SK-N-SH (cell line): ENCODE measurements at regions not wholly inside any gene's neighbourhood (a gene's known extent, or its start where the extent isn't known, plus 50 kb on each side); places are given as distances from the start of the nearest gene placed in this dataset.

Source experiments
- CTCF ChIA-PET: fragments of 300-600, 350-600 bp; formaldehyde crosslinking; extraction: SDS; loops from one replicate; lab custom pipeline; 2021; lab: Yijun Ruan, JAX
- POLR2A ChIA-PET: fragments of 350-600 bp; sonication (Branson Sonifier 250); formaldehyde crosslinking; extraction: SDS; loops from one replicate; lab custom pipeline; 2020; ENCODE audit warnings: antibody characterized with exemption, inconsistent platforms; lab: Yijun Ruan, JAX
- DNase-seq: peaks from one replicate; pipeline ENCODE4 v3.0.0; 2012
- H2AFZ ChIP-seq: fragments of 200-600 bp; sonication (generic); 2 replicates; pipeline ENCODE4 v1.8.1; 2016; ENCODE audit warnings: antibody characterized with exemption, mild to moderate bottlenecking, low read depth
- H3F3A ChIP-seq: fragments of 200-600 bp; sonication (generic); replicated peaks from 2 replicates; pipeline ENCODE3; 2016; ENCODE audit warnings: antibody characterized with exemption, mild to moderate bottlenecking; ENCODE audit not compliant: insufficient read depth
- H3K27ac ChIP-seq, 2 experiments: fragments of 200-500 bp in 1 of 2; fragments of 200-600 bp in 1 of 2; sonication (Bioruptor generic) in 1 of 2; sonication (generic), shearing (Covaris generic) in 1 of 2; 2 replicates each; pipeline versions ENCODE4 v1.5.1 to v1.6.1; 2014 to 2016; ENCODE audit warnings: low read depth in 2 of 2, inconsistent platforms in 1 of 2, low read length in 1 of 2, mild to moderate bottlenecking in 1 of 2, mixed read lengths in 1 of 2
- H3K27me3 ChIP-seq: fragments of 200-600 bp; sonication (generic), shearing (Covaris generic); 2 replicates; pipeline ENCODE4 v1.6.1; 2016; ENCODE audit warnings: mixed run types; ENCODE audit not compliant: insufficient read depth
- H3K36me3 ChIP-seq, 2 experiments: fragments of 200-500 bp in 1 of 2; fragments of 200-600 bp in 1 of 2; sonication (Bioruptor generic) in 1 of 2; sonication (generic) in 1 of 2; replicated peaks in 1 of 2; 2 replicates each; pipeline versions ENCODE3 to v1.5.1; 2014 to 2016; ENCODE audit warnings: low read length in 1 of 2, mild to moderate bottlenecking in 1 of 2; ENCODE audit not compliant: insufficient read depth in 2 of 2, control insufficient read depth in 1 of 2
- H3K4me1 ChIP-seq, 2 experiments: fragments of 200-500 bp in 1 of 2; fragments of 200-600 bp in 1 of 2; sonication (Bioruptor generic) in 1 of 2; sonication (generic), shearing (Covaris generic) in 1 of 2; 2 replicates each; pipeline versions ENCODE4 v1.5.1 to v1.6.1; 2014 to 2016; ENCODE audit warnings: low read depth in 1 of 2, low read length in 1 of 2, mixed run types in 1 of 2; ENCODE audit not compliant: insufficient read depth in 2 of 2, control insufficient read depth in 1 of 2
- H3K4me2 ChIP-seq: fragments of 200-600 bp; sonication (generic), shearing (Covaris generic); 2 replicates; pipeline ENCODE4 v1.6.1; 2017; ENCODE audit warnings: mixed run types
- H3K4me3 ChIP-seq, 2 experiments: fragments of 200-500 bp in 1 of 2; fragments of 200-600 bp in 1 of 2; sonication (Bioruptor generic) in 1 of 2; sonication (generic), shearing (Covaris generic) in 1 of 2; 2 replicates each; pipeline versions ENCODE4 v1.5.1 to v1.8.1; 2014 to 2016; ENCODE audit warnings: low read depth in 2 of 2, inconsistent platforms in 1 of 2, low read length in 1 of 2, mild to moderate bottlenecking in 1 of 2, mixed read lengths in 1 of 2, moderate library complexity in 1 of 2
- H3K79me2 ChIP-seq: fragments of 200-600 bp; sonication (generic); 2 replicates; pipeline ENCODE4 v1.8.1; 2017; ENCODE audit warnings: mild to moderate bottlenecking; ENCODE audit not compliant: insufficient read depth
- H3K9ac ChIP-seq: fragments of 200-600 bp; sonication (generic); 2 replicates; pipeline ENCODE4 v1.6.1; 2017; ENCODE audit warnings: mixed run types
- H3K9me2 ChIP-seq: fragments of 200-600 bp; sonication (generic); 2 replicates; pipeline ENCODE4 v1.6.1; 2017; ENCODE audit warnings: mixed run types
- H3K9me3 ChIP-seq: fragments of 200-600 bp; sonication (generic); 2 replicates; pipeline ENCODE4 v1.6.1; 2017; ENCODE audit warnings: mixed run types, mild to moderate bottlenecking, moderate library complexity
- H4K20me1 ChIP-seq: fragments of 200-600 bp; sonication (generic); 2 replicates; pipeline ENCODE4 v1.6.1; 2017; ENCODE audit warnings: mild to moderate bottlenecking, mixed run types; ENCODE audit not compliant: insufficient read depth
- EP300 ChIP-seq, 2 experiments: IDR thresholded peaks; 2 replicates each; pipeline versions ENCODE4 v1.4.0 to v1.6.1; 2012; ENCODE audit warnings: borderline replicate concordance in 1 of 2, low read depth in 1 of 2, low read length in 1 of 2
- FOSL2 ChIP-seq: IDR thresholded peaks from 2 replicates; pipeline ENCODE4 v1.4.0; 2012; ENCODE audit warnings: low read depth, mild to moderate bottlenecking, moderate library complexity, borderline replicate concordance
- GABPA ChIP-seq: IDR thresholded peaks from 2 replicates; pipeline ENCODE4 v1.4.0; 2012; ENCODE audit warnings: low read depth, mild to moderate bottlenecking
- GATA2 ChIP-seq: sonication (generic); formaldehyde crosslinking; IDR thresholded peaks from 2 replicates; pipeline ENCODE4 v1.5.0; 2020; ENCODE audit warnings: mild to moderate bottlenecking, missing genetic modification reagents
- IRF3 ChIP-seq: fragments of 150-350 bp; IDR thresholded peaks from 2 replicates; pipeline ENCODE4 v1.6.1; 2016; ENCODE audit warnings: mild to moderate bottlenecking, low read depth, low read length
- MXI1 ChIP-seq: IDR thresholded peaks from 2 replicates; pipeline ENCODE4 v1.6.1; 2012; ENCODE audit warnings: mild to moderate bottlenecking, low read depth, low read length, improper control_type of control experiment
- NFIC ChIP-seq: IDR thresholded peaks from 2 replicates; pipeline ENCODE4 v1.4.0; 2012; ENCODE audit warnings: borderline replicate concordance
- PBX3 ChIP-seq: IDR thresholded peaks from 2 replicates; pipeline ENCODE4; 2012
- POLR2AphosphoS5 ChIP-seq: IDR thresholded peaks from 2 replicates; pipeline ENCODE4 v1.6.1; 2012; ENCODE audit warnings: low read depth, low read length
- SMC3 ChIP-seq: IDR thresholded peaks from 2 replicates; pipeline ENCODE4 v1.6.1; 2012; ENCODE audit warnings: low read depth, low read length, improper control_type of control experiment
- TAF1 ChIP-seq: IDR thresholded peaks from 2 replicates; pipeline ENCODE4 v1.6.1; 2012; ENCODE audit warnings: low read depth, mild to moderate bottlenecking, low read length, moderate library complexity, borderline replicate concordance
- USF2 ChIP-seq: fragments of 150-350 bp; IDR thresholded peaks from 2 replicates; pipeline ENCODE4 v1.6.1; 2017; ENCODE audit warnings: antibody characterized with exemption, low read length, low read depth, borderline replicate concordance
- ZBTB33 ChIP-seq: IDR thresholded peaks from 2 replicates; pipeline ENCODE4 v1.4.0; 2012; ENCODE audit warnings: low read depth, borderline replicate concordance
- WGBS: methylation state at CpG from one replicate; pipeline ENCODE4 v1.1.6; 2017; ENCODE audit warnings: low lambda C conversion rate; 5-methylcytosine and 5-hydroxymethylcytosine counted together

GRCh38 chr4:60581919-60582536 lies 618.1 kb upstream of the ADGRL3 start:
- Histone ChIP-seq H3K4me3 (no peak overlapping the region), H3K9ac (no peak overlapping the region), H3K9me3 (no peaks in the 10 kb centered on the region), H3K27me3 (no peaks in the 10 kb centered on the region), H2AFZ (no peak overlapping the region), H3K4me1 (no peaks in the 10 kb centered on the region), H3K27ac (no peak overlapping the region), H3K9me2 (peaks cover 3% of the 10 kb centered on the region; the same call in 1 of the 2 replicates), H4K20me1 (no peaks in the 10 kb centered on the region), H3F3A (no peaks in the 10 kb centered on the region), H3K4me2 (no peak overlapping the region), H3K79me2 (no peaks in the 10 kb centered on the region), H3K36me3 (no peaks in the 10 kb centered on the region)
- ChIA-PET CTCF (no interaction called here), POLR2A (no interaction called here)
- WGBS = 14% methylated on average over 1 of the region's 1 CpG
- TF ChIP-seq FOSL2 (no peak), PBX3 (no peak), GABPA (no peak), POLR2AphosphoS5 (no peak), ZBTB33 (no peak), MXI1 (no peak), EP300 (IDR thresholded peaks at IDR 0.05; ENCODE audit: borderline replicate concordance in 1 of 2, low read depth in 1 of 2, low read length in 1 of 2) (no peak), GATA2 (CRISPR knock-in tag) (no peak), NFIC (no peak), USF2 (no peak), SMC3 (no peak), IRF3 (no peak)
- no peak for DNase-seq

GRCh38 chr4:60588556-60588955 lies 611.6 kb upstream of the ADGRL3 start:
- Histone ChIP-seq H4K20me1 (no peaks in the 10 kb centered on the region), H3F3A (no peaks in the 10 kb centered on the region), H3K4me2 (no peak overlapping the region), H3K4me1 (no peaks in the 10 kb centered on the region; a peak in 1 of 4 replicates), H3K27me3 (no peaks in the 10 kb centered on the region), H3K4me3 (no peak overlapping the region), H3K9me2 (no peaks in the 10 kb centered on the region), H3K9me3 (no peaks in the 10 kb centered on the region), H3K27ac (no peak overlapping the region), H3K79me2 (no peaks in the 10 kb centered on the region), H3K36me3 (no peaks in the 10 kb centered on the region), H2AFZ (0 out of 2 replicates have a peak overlapping the region, but pooled peaks have one; percentile 14), H3K9ac (no peak overlapping the region)
- 7% methylated on average over 1 of the region's 1 CpG for WGBS
- ChIA-PET POLR2A (no interaction called here), CTCF (interaction anchor here (1.4 kb wide), 1 partner anchor 14 kb away, joined by 3 read pairs; no protein-coding TSS in a partner anchor)
- TF ChIP-seq TAF1 (no peak), MXI1 (no peak), ZBTB33 (no peak)
- DNase-seq = no peak
